PC-3 (cell line): ENCODE measurements at regions not wholly inside any gene's neighbourhood (a gene's known extent, or its start where the extent isn't known, plus 50 kb on each side); places are given as distances from the start of the nearest gene placed in this dataset.

Source experiments
- ATAC-seq: fragments of 200-7000 bp; cut with Tn5 transposase; 2 replicates; pipeline ENCODE4 v1.9.1; 2020; ENCODE audit warnings: mild to moderate bottlenecking, moderate library complexity
- BruUV-seq: library from RNA; stranded (reverse); fragments of 400-500 nt; replicated peaks from 2 replicates; lab custom pipeline; 2021; lab: Mats Ljungman, UMichigan
- CTCF ChIA-PET: fragments of 300-600 bp; sonication (Branson Sonifier 250); formaldehyde crosslinking; loops from one replicate; lab custom pipeline; 2022; ENCODE audit warnings: antibody characterized with exemption; lab: Charles Lee
- POLR2A ChIA-PET: fragments of 300-600 bp; sonication (Branson Sonifier 250); formaldehyde crosslinking; loops from one replicate; lab custom pipeline; 2022; ENCODE audit warnings: antibody characterized with exemption; ENCODE audit not compliant: unreplicated experiment; lab: Charles Lee
- DNase-seq: peaks from one replicate; pipeline ENCODE4 v3.0.0-alpha.2; 2015
- H2AFZ ChIP-seq: fragments of 300-600 bp; sonication (generic); 2 replicates; pipeline ENCODE4 v1.6.0; 2016; ENCODE audit warnings: antibody characterized with exemption, low read length
- H3F3A ChIP-seq: fragments of 300-600 bp; sonication (generic); one replicate; pipeline ENCODE4 v1.6.0; 2017; ENCODE audit warnings: antibody characterized with exemption, low read length, control low read depth, mild to moderate bottlenecking; ENCODE audit not compliant: unreplicated experiment
- H3K27ac ChIP-seq: fragments of 300-600 bp; sonication (generic); 2 replicates; pipeline ENCODE4 v1.5.1; 2016; ENCODE audit warnings: mild to moderate bottlenecking, low read length
- H3K27me3 ChIP-seq: fragments of 300-600 bp; sonication (generic); 2 replicates; pipeline ENCODE4 v1.6.1; 2016; ENCODE audit warnings: low read length, mixed read lengths
- H3K36me3 ChIP-seq: fragments of 300-600 bp; sonication (generic); 2 replicates; pipeline ENCODE4 v1.6.1; 2016; ENCODE audit warnings: low read depth, mixed run types, low read length, mixed read lengths
- H3K4me1 ChIP-seq: fragments of 300-600 bp; sonication (generic); 2 replicates; pipeline ENCODE4 v1.5.1; 2016; ENCODE audit warnings: low read length; ENCODE audit not compliant: insufficient read depth
- H3K4me2 ChIP-seq: fragments of 300-600 bp; sonication (generic); 2 replicates; pipeline ENCODE4 v1.6.0; 2016; ENCODE audit warnings: low read length
- H3K4me3 ChIP-seq: fragments of 300-600 bp; sonication (generic); 2 replicates; pipeline ENCODE4 v1.5.1; 2016; ENCODE audit warnings: mild to moderate bottlenecking, low read length, mixed read lengths
- H3K79me2 ChIP-seq: fragments of 300-600 bp; sonication (generic); 2 replicates; pipeline ENCODE4 v1.6.1; 2017; ENCODE audit warnings: low read length, mixed read lengths
- H3K9ac ChIP-seq: fragments of 300-600 bp; sonication (generic); 2 replicates; pipeline ENCODE4 v1.6.0; 2016; ENCODE audit warnings: mild to moderate bottlenecking, low read length
- H3K9me2 ChIP-seq: fragments of 300-600 bp; sonication (generic); replicated peaks from 2 replicates; pipeline ENCODE4 v1.6.1; 2016; ENCODE audit warnings: mixed run types, low read length, mixed read lengths
- H3K9me3 ChIP-seq: fragments of 300-600 bp; sonication (generic); 2 replicates; pipeline ENCODE4 v1.6.1; 2016; ENCODE audit warnings: low read length, mixed read lengths
- H4K20me1 ChIP-seq: fragments of 300-600 bp; sonication (generic); 2 replicates; pipeline ENCODE4 v1.6.1; 2016; ENCODE audit warnings: low read length, mixed read lengths
- CTCF ChIP-seq: fragments of 300-600 bp; sonication (generic); conservative IDR thresholded peaks from 2 replicates; pipeline ENCODE4 v1.5.1; 2017; ENCODE audit warnings: antibody characterized with exemption, low read depth, mild to moderate bottlenecking, low read length
- EZH2 ChIP-seq: fragments of 300-600 bp; sonication (generic); IDR thresholded peaks from one replicate; pipeline ENCODE4 v1.6.1; 2017; ENCODE audit warnings: antibody characterized with exemption, mild to moderate bottlenecking, low read length; ENCODE audit not compliant: unreplicated experiment
- EZH2phosphoT487 ChIP-seq: fragments of 300-600 bp; sonication (generic); IDR thresholded peaks from 2 replicates; pipeline ENCODE4 v1.6.1; 2018; ENCODE audit warnings: mild to moderate bottlenecking, antibody characterized with exemption, low read length, borderline replicate concordance
- intact Hi-C: fragments of 100-400 bp; cut with micrococcal nuclease; formaldehyde crosslinking; loops from 2 replicates; pipeline ENCODE4 v1.9.0; 2023

- H2AFZ ChIP-seq, result no peak overlapping the region
- no peak overlapping the region for H3K27ac ChIP-seq
- ATAC-seq (no peak), DNase-seq (no peak)
- H3K4me3 ChIP-seq, result no peak overlapping the region
- H3K36me3 ChIP-seq, result no peaks in the 10 kb centered on the region
- POLR2A ChIA-PET, result no interaction called here
- no peaks in the 10 kb centered on the region for H4K20me1 ChIP-seq
- intact Hi-C loops, result loop anchor here (10.0 kb wide), 1 partner anchor 985 kb away; no protein-coding TSS in a partner anchor
- no peaks in the 10 kb centered on the region for H3K79me2 ChIP-seq
- H3K4me1 ChIP-seq, result no peaks in the 10 kb centered on the region
- H3K4me2 ChIP-seq, result no peak overlapping the region
- H3F3A ChIP-seq, result no peaks in the 10 kb centered on the region
- peaks cover 3% of the 10 kb centered on the region; the same call in 1 of the 2 replicates for H3K27me3 ChIP-seq
- no peaks in the 10 kb centered on the region for H3K9me2 ChIP-seq
- BruUV-seq, result no TSS peak
- CTCF ChIA-PET, result no interaction called here
- TF ChIP-seq CTCF (no peak), EZH2phosphoT487 (no peak), EZH2 (no peak)
- no peaks in the 10 kb centered on the region for H3K9me3 ChIP-seq
- no peak overlapping the region for H3K9ac ChIP-seq
Measured at GRCh38 chr3:90099493-90099892, 992.1 kb downstream of the EPHA3 start.

GRCh38 chr3:90102146-90102545 is 994.7 kb downstream of the EPHA3 start:
- H4K20me1 ChIP-seq, result no peaks in the 10 kb centered on the region
- no peak for ATAC-seq
- no peak overlapping the region for H3K4me2 ChIP-seq
- no TSS peak for BruUV-seq
- no peaks in the 10 kb centered on the region for H3K9me2 ChIP-seq
- no peak overlapping the region for H3K27ac ChIP-seq
- intact Hi-C loops, result no loop called here
- peaks cover 3% of the 10 kb centered on the region; the same call in 1 of the 2 replicates for H3K27me3 ChIP-seq
- no peaks in the 10 kb centered on the region for H3K36me3 ChIP-seq
- no peaks in the 10 kb centered on the region for H3K4me1 ChIP-seq
- ChIA-PET CTCF (no interaction called here), POLR2A (no interaction called here)
- no peak overlapping the region for H3K9ac ChIP-seq
- H3K4me3 ChIP-seq, result no peak overlapping the region
- H3F3A ChIP-seq, result no peaks in the 10 kb centered on the region
- no peaks in the 10 kb centered on the region for H3K79me2 ChIP-seq
- H3K9me3 ChIP-seq, result no peaks in the 10 kb centered on the region
- H2AFZ ChIP-seq, result no peak overlapping the region
- DNase-seq, result no peak
- no peak for TF ChIP-seq CTCF
- TF ChIP-seq EZH2phosphoT487, result no peak
- no peak for TF ChIP-seq EZH2

- DNase-seq (no peak), ATAC-seq (no peak)
- Histone ChIP-seq H3K4me3 (no peak overlapping the region), H3K9me2 (no peaks in the 10 kb centered on the region), H3K4me1 (no peaks in the 10 kb centered on the region), H3K36me3 (no peaks in the 10 kb centered on the region), H3K27me3 (peaks cover 2% of the 10 kb centered on the region; the same call in 1 of the 2 replicates), H3K9ac (no peak overlapping the region), H3K9me3 (0 out of 2 replicates have a peak, but pooled peaks cover 4% of the 10 kb centered on the region), H2AFZ (no peak overlapping the region), H3K79me2 (no peaks in the 10 kb centered on the region), H4K20me1 (no peaks in the 10 kb centered on the region), H3K4me2 (no peak overlapping the region), H3F3A (no peaks in the 10 kb centered on the region), H3K27ac (no peak overlapping the region)
- ChIA-PET CTCF (no interaction called here), POLR2A (no interaction called here)
- TF ChIP-seq CTCF, result no peak
- TF ChIP-seq EZH2, result no peak
- no peak for TF ChIP-seq EZH2phosphoT487
- intact Hi-C loops, result no loop called here
- BruUV-seq, result no TSS peak
Measured at GRCh38 chr3:90121326-90121725, 1013.9 kb downstream of the EPHA3 start.
